ENCODE measurements at regions not wholly inside any gene's neighbourhood (a gene's known extent, or its start where the extent isn't known, plus 50 kb on each side); places are given as distances from the start of the nearest gene placed in this dataset.

DNA sequence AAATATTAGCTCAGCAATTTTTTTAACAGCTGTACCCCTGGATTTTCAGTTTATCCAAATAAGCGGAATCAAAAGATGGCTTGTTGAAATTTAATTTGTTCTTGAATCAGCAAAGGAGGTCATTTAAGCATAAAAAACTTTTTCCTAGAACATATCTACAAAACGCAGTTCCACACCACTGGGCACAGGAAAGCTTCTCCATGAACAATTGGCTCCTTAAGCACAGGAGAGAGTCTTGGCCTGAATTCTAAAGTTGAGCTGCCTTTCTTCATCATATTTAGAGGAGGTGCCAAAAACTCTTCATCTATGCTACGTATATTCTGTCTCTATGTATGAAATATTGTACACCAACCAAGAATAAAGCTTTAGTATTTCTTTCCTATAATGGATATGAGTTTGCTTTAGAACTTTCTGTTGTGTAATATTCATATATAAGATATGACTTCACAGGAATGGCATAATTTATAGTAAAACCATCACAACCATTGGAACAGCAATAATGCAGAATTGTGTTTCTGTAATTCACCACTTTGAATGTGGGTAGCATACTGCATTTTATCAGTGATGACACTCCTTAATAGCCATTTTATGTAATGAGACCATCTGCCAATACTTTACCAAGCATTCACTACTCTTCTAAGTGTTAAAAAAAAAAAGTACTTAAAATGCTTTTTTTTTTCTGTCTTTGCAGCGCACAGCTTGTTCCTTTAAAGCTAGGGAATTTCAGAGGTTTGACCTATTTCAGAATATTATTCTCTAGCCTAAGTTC lies 263.7 kb downstream of the SLITRK6 start:
- Histone ChIP-seq H2BK15ac (ENCODE audit: low read depth, low read length) (no peak overlapping the region), H3K4ac (ENCODE audit: low read depth, low read length) (no peak overlapping the region), H3K56ac (ENCODE audit: extremely low read depth, insufficient read depth, low read length) (no peak overlapping the region), H2AK9ac (replicated peaks; ENCODE audit: low read depth, low read length, poor library complexity) (no peak overlapping the region), H2BK20ac (ENCODE audit: low read depth, low read length) (no peak overlapping the region), H3K9me3 (ENCODE audit: control insufficient read depth, insufficient read depth, low read length) (no peaks in the 10 kb centered on the region), H2AFZ (replicated peaks; ENCODE audit: low read length, poor library complexity) (no peak overlapping the region), H3K27me3 (ENCODE audit: control insufficient read depth, insufficient read depth, low read length) (no peaks in the 10 kb centered on the region), H4K20me1 (ENCODE audit: insufficient read depth, low read length) (no peaks in the 10 kb centered on the region), H3K27ac (ENCODE audit: insufficient read depth, low read length) (no peak overlapping the region), H2BK120ac (ENCODE audit: low read depth, low read length) (no peak overlapping the region), H3K36me3 (ENCODE audit: control insufficient read depth, insufficient read depth, low read length) (no peaks in the 10 kb centered on the region), H2AK5ac (ENCODE audit: low read depth, low read length) (no peak overlapping the region), H3K18ac (ENCODE audit: low read depth, low read length) (peak overlapping the region; percentile 78; the same call in 1 of the 2 replicates), H3K79me1 (ENCODE audit: low read depth in 1 of 2, low read length in 2 of 2) (no peaks in the 10 kb centered on the region), H3K9me1 (ENCODE audit: insufficient read depth, low read length) (no peaks in the 10 kb centered on the region), H3K9ac (ENCODE audit: low read depth, low read length) (no peak overlapping the region), H4K91ac (ENCODE audit: insufficient read depth, low read depth, low read length) (no peak overlapping the region), H3K4me1 (ENCODE audit: control insufficient read depth, insufficient read depth, low read length) (peaks cover 2% of the 10 kb centered on the region; the same call in 1 of the 2 replicates), H3K14ac (replicated peaks; ENCODE audit: low read depth, low read length) (no peak overlapping the region), H3K4me3 (ENCODE audit: insufficient read depth, low read depth, low read length) (no peak overlapping the region), H3K4me2 (ENCODE audit: low read depth, low read length) (no peak overlapping the region), H4K8ac (ENCODE audit: low read depth in 2 of 2, low read length in 2 of 2) (no peak overlapping the region), H2BK5ac (ENCODE audit: low read depth, low read length, poor library complexity, severe bottlenecking) (no peak overlapping the region), H4K5ac (ENCODE audit: low read depth, low read length) (no peak overlapping the region), H3K23ac (ENCODE audit: low read depth, low read length) (no peak overlapping the region)
- ChIA-PET CTCF (interaction anchor here (0.6 kb wide), 1 partner anchor 70 kb away, joined by 4 read pairs; no protein-coding TSS in a partner anchor), POLR2A (ENCODE audit: unreplicated experiment) (no interaction called here)
- BruUV-seq (replicated peaks) = no TSS peak
- intact Hi-C loops (cut with micrococcal nuclease) = no loop called here
- in situ Hi-C loops (cut with MboI; ENCODE audit: low sequenced_read_pairs) = no loop called here
- ATAC-seq (ENCODE audit: low read depth) = no peak
- no CpG with 5 or more reads among the region's 4 CpGs for WGBS, 2 experiments (ENCODE audit: extremely low coverage in 2 of 2, insufficient read length in 1 of 2)
- DNase-seq = no peak
- dilution Hi-C loops (cut with HindIII; ENCODE audit: low sequenced_read_pairs, unreplicated experiment) = no loop called here
- TF ChIP-seq RFX5 (IDR thresholded peaks at IDR 0.05; ENCODE audit: low read depth, low read length) (no peak), USF2 (IDR thresholded peaks at IDR 0.05; ENCODE audit: low read depth, low read length) (no peak), BHLHE40 (IDR thresholded peaks at IDR 0.05; ENCODE audit: low read depth, low read length) (no peak), SMC3 (IDR thresholded peaks at IDR 0.05; ENCODE audit: low read depth, low read length) (no peak), CTCF (conservative IDR thresholded peaks at IDR 0.05; ENCODE audit: low read depth, low read length) (no peak), RCOR1 (IDR thresholded peaks at IDR 0.05; ENCODE audit: insufficient replicate concordance, low read length) (no peak), FOS (IDR thresholded peaks at IDR 0.05; ENCODE audit: low read depth, low read length) (no peak), RAD21 (IDR thresholded peaks at IDR 0.05; ENCODE audit: low read length) (no peak), MXI1 (IDR thresholded peaks at IDR 0.05; ENCODE audit: borderline replicate concordance, low read depth, low read length) (no peak), NFE2L2 (IDR thresholded peaks at IDR 0.05; ENCODE audit: low read depth, low read length) (no peak), POLR2A (IDR thresholded peaks at IDR 0.05; ENCODE audit: low read depth, low read length) (no peak), CHD1 (IDR thresholded peaks at IDR 0.05; ENCODE audit: low read depth, low read length) (no peak), MAZ (IDR thresholded peaks at IDR 0.05; ENCODE audit: borderline replicate concordance, low read depth, low read length) (no peak)
- TF ChIP-seq, protein P1, sequence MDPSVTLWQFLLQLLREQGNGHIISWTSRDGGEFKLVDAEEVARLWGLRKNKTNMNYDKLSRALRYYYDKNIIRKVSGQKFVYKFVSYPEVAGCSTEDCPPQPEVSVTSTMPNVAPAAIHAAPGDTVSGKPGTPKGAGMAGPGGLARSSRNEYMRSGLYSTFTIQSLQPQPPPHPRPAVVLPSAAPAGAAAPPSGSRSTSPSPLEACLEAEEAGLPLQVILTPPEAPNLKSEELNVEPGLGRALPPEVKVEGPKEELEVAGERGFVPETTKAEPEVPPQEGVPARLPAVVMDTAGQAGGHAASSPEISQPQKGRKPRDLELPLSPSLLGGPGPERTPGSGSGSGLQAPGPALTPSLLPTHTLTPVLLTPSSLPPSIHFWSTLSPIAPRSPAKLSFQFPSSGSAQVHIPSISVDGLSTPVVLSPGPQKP (IDR thresholded peaks at IDR 0.05; ENCODE audit: borderline replicate concordance, low read depth, low read length) = no peak

All from IMR-90 (cell line).